ENCODE measurements at regions not wholly inside any gene's neighbourhood (a gene's known extent, or its start where the extent isn't known, plus 50 kb on each side); places are given as distances from the start of the nearest gene placed in this dataset.

- TF ChIP-seq POLR2A (IDR thresholded peaks at IDR 0.05; ENCODE audit: low read length) (no peak), GATA1 (IDR thresholded peaks at IDR 0.05; ENCODE audit: low read depth, low read length) (no peak)
Measured at GRCh38 chr5:68426586-68426985, 211.0 kb downstream of the PIK3R1 start.
